ENCODE measurements at regions not wholly inside any gene's neighbourhood (a gene's known extent, or its start where the extent isn't known, plus 50 kb on each side); places are given as distances from the start of the nearest gene placed in this dataset.
"Not testable (repeated sequence)": the region's sequence is repeated elsewhere in the genome, so short reads cannot be mapped to it uniquely, and the experiment has no call there.

DNA sequence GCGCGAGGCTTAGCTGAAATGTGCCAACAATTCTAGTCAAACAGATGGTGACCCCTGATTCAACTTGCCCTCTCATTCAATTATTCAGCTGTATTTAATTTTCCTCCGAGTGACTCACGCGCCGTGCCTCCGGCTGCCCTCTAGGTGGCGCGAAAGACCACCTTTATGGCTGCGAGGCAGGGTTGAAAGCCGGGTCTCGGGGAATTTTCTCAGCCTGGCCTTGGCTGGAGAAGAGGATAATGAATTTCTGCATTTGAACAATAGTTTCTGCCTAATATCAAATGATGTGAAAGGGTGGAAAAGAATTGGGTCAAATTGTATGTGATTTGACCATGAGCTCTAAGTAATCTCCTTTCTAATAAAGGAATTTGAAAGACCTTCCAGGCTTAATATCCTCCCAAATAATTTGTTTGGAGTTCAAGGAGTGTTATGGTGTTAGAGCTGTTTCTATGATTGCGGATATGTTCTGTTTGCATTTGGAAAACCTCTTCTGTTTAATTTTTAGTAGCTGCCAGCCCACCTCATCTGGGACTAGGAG, 310.9 kb downstream of the ZNF536 start:
- peak; percentile 14 for DNase-seq (ENCODE audit: low read depth in 2 of 2)

DNA sequence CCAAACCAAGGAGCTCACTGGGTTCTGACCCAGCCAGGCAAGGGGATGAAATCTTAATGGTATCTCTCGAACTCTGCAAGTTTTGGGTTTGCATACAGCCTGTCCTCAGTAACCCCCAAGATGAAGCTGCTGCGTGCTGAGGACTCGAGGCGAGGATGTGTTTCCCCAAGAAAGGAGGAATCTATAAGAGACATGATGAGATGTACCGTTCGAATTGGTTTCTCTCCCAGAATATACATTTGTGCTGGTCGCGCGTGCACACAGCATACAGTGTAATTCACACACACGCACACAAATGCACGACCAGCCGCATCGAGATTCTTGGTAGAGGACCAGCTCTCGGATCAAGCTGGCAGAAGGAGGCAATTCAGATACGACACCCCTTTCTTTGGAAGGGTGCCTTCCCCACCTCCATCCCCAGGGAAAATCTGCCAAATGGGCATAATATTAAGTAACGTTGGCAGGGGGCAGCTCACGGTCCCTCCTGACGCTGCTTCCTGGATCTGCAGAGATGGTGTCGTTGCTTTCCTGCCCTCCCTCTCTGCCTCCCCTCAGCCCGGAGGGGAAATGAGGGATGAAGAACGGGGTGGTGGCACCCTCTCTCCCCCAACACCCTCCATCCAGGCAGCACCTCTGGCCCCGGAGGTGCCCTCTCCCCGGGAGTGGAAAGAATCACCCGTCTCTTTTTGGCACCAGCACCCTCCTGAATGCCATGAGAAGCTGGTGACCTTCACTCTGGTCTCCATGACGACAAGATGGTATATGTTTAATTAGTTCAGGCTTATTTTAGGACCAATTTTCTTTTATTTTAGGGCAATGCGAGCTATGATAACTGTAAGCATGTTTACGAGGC, 310.2 kb downstream of the ZNF536 start:
- DNase-seq (ENCODE audit: low read depth in 2 of 2), result no peak

DNA sequence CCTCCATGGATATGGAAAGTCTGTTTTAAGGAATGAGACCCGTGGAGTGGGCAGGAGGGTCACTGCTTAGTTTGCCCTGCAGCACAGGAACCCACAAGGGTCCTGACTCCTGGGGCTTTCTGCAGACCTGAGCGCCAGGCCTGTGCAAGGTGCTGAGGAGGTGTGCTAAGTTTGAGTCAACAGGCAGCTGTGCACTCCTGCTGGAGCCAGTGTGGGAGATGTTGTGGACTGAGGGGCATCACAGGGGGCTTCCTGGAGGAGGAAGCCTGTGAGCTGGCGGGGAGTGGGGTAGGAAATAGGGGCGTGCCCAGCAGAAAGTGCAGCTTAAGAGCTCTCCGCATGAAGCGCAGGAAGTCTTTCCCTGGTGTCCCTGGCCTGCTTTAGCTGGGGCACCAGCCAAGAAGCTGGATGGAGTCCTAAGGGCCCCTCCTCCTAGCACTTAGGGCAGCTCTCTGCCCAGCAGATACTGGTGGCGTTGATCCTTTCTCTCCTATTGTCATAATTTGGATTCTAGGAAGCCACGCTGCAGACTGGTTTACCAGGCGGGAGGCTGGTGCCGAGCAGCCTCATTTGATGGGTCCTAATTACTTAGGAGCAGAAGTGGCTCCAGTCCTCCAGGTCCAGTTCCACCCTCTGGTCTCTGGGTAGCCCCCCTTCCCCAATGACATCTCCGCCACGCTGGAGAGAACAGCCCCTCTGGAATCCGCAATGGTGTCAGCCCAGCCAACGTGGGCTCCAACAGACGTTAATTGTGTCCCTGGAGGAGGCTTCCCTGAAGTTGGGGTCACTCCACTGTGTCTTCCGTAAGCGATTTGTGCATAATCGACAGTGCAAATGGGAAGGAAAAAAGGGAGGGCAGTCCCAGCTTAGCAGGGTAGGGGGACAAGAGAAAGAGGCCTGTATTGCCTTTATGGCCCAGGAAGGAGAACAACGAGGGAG, 309.2 kb downstream of the ZNF536 start:
- no peak for DNase-seq (ENCODE audit: low read depth in 2 of 2)

DNA sequence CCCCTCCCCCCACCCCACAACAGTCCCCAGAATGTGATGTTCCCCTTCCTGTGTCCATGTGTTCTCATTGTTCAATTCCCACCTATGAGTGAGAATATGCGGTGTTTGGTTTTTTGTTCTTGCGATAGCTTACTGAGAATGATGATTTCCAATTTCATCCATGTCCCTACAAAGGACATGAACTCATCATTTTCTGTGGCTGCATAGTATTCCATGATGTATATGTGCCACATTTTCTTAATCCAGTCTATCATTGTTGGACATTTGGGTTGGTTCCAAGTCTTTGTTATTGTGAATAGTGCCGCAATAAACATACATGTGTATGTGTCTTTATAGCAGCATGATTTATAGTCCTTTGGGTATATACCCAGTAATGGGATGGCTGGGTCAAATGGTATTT, 308.2 kb downstream of the ZNF536 start:
- not testable (repeated sequence) for DNase-seq (ENCODE audit: low read depth in 2 of 2)

GRCh38 chr19:30679789-30680188, 307.6 kb downstream of the ZNF536 start:
- no peak for DNase-seq (ENCODE audit: low read depth in 2 of 2)

DNA sequence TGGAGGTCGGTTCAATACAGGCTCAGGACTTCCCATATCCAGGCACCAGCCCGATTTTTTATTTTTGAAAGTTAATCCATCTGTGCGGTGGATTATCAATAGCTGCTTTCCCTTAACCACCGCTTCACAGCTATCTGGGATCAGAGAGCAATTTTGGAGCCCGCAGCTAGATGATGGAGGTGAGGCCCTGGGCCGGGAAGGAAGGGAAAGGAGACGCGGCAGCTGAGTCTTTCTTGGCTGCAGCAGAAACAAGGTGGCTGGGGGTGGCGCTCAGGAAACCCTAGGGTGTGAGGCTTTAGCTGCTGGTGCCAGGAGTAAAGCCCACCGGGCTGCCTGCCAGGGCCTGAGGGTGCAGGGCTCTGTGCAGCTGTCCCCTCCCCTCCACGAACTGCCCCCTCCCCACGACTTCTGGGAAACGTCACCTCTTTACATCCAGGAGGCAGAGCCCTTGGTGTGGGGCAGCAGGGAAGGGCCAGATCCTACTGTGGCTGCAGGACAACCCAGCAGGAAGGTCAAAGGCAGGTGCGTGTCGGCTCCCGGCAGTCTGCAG, 307.0 kb downstream of the ZNF536 start:
- DNase-seq (ENCODE audit: low read depth in 2 of 2), result no peak

DNA sequence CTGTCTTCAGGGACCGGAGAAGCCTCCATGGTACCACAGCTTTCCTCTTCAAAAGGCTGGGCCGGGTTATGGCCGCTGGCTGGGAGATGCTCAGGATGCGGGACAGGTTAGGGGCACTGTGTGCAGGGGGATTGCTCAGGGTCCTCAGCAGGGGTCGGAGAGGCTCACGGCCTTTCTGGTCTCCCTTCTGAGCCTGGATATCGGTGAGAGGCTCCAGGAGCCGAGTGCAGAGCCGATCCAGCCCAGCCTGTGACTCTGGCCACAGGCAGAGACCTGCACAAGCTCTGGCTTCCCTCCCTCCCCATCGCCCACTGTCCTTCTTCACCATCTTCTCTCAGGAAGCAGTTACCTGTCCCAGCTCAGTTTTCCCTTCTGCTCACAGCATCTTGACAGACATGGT, 306.0 kb downstream of the ZNF536 start:
- no peak for DNase-seq (ENCODE audit: low read depth in 2 of 2)

GRCh38 chr19:30677702-30678101, 305.5 kb downstream of the ZNF536 start:
- no peak for DNase-seq (ENCODE audit: low read depth in 2 of 2)

DNA sequence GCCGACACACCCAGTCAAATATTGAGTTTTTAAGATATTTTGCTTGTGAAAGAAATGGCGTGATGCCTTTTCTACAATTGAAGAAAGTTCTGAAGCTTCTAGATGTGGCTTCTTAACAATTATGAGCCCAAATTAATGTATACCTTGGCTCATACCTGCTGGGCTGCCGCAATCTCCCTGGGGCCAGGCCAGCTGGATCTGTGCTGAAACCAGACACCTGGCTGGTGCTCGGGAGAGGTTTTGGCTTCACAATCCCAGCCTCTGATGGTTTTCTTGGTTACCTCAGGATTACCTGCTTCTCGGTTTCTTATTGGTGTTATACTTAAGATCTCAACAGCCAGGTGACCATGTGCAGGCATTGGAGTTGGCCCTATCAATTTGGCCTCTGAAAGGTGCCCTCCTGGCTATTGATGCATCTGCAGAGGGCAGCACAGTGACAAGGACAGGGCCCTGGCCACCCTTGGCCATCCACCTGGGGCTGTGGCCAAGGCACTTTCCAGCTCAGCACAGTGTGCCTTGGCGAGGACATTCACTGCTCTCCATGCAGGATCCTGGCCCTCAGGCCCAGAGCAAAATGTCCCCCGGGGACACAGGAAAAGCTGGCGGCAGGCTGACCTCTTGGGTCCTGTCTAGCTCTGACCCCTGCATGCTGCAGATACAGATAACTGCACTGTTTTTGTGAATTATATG, 305.0 kb downstream of the ZNF536 start:
- no peak for DNase-seq (ENCODE audit: low read depth in 2 of 2)

DNA sequence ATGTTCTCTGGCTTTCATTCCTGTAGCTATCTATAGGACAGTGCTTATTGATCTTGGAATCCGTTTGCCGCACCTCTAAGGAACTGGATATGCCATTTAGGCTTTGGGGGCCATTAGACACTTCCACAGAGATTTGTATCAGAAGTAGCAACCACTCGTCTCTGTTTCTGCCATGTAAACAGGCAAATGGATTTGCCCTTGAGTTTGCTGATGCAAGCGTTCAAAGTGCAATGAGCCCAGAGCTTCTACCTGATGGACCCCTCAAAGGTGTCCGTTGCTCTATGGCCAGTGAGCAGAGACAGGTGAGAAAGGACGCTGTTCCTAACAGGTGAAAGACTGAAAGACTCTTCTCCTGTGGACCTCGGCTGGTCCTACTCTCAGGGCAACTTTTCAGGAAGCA, 302.9 kb downstream of the ZNF536 start:
- DNase-seq (ENCODE audit: low read depth in 2 of 2), result no peak

DNA sequence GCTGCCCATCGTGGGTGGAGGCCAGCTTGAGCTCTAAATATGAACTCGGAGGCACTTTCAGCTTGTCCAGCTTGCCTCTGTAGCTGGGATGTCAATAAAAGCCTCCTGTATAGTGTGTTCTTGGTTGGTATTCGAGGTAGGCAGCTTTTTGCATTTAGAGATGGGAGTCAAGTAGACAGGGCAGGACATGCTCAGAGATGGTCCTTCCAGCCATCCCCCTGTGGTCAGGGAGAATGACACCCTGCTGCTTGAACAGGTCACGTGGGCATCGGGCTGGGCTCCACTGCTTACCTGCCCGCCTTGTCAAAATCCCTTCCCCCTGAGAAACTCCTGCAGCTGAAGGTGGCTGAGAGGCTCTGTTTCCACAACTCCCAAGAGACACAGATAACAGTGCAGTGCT, 302.5 kb downstream of the ZNF536 start:
- no peak for DNase-seq (ENCODE audit: low read depth in 2 of 2)

GRCh38 chr19:30673336-30673735, 301.2 kb downstream of the ZNF536 start:
- DNase-seq (ENCODE audit: low read depth in 2 of 2), result no peak

- DNase-seq (ENCODE audit: low read depth in 2 of 2), result no peak
Measured at GRCh38 chr19:30672926-30673325, 300.7 kb downstream of the ZNF536 start.

GRCh38 chr19:30671622-30672051, 299.5 kb downstream of the ZNF536 start:
- DNase-seq (ENCODE audit: low read depth in 2 of 2), result no peak

GRCh38 chr19:30671367-30671619, 299.1 kb downstream of the ZNF536 start:
- no peak for DNase-seq (ENCODE audit: low read depth in 2 of 2)

GRCh38 chr19:30670562-30671366, 298.6 kb downstream of the ZNF536 start:
- DNase-seq (ENCODE audit: low read depth in 2 of 2), result no peak

DNA sequence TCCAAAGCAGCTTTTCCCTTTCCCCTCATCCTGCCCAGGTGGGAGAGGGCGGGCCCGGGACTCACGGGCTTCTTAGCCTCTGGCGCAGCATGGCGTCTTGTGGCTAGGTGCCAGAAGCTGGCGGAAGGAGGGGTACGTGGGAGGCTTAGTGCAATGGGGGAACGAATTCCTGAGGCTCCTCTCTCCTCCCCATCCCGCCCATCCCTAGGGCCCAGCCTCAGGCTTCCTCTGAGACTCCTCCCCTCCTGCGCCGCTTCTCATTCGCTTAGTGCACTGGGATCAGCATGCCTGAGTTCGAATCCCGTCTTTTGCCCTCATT, 297.8 kb downstream of the ZNF536 start:
- DNase-seq (ENCODE audit: low read depth in 2 of 2), result no peak

DNA sequence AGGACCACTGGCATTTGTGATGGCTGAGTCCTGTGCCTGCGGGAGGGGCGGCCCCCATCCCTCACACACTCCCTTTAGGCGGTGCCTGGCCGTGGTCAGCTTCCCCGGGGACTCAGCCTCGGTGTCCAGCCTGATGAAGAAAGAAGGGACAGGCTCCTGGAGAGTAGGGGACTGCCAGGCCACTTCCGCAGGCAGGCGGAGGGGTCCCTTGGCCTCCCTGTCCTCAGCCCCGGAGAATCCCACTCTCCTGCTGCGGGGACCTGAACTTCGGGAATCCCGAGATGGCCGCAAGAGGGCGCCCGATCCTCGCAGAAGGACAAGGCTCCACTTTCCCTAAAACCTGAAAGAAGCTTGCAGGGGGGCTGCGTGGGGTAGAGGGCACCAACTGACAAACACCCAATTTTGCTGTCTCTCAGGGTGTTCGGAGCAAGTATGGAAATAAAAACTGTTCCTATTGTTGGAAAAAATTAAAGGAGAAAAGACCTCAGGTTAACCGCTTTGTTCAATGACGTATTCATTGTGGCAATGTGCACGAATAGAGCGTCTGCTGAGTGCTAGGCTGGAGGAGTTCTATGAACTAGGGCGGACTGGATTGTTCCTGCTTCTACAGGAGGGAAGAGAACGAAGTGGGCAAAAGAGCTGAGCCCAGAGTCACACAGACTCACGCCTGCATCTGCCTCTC, 297.3 kb downstream of the ZNF536 start:
- peak in 1 of 2 donors; percentile 10 for DNase-seq (ENCODE audit: low read depth in 2 of 2)

DNA sequence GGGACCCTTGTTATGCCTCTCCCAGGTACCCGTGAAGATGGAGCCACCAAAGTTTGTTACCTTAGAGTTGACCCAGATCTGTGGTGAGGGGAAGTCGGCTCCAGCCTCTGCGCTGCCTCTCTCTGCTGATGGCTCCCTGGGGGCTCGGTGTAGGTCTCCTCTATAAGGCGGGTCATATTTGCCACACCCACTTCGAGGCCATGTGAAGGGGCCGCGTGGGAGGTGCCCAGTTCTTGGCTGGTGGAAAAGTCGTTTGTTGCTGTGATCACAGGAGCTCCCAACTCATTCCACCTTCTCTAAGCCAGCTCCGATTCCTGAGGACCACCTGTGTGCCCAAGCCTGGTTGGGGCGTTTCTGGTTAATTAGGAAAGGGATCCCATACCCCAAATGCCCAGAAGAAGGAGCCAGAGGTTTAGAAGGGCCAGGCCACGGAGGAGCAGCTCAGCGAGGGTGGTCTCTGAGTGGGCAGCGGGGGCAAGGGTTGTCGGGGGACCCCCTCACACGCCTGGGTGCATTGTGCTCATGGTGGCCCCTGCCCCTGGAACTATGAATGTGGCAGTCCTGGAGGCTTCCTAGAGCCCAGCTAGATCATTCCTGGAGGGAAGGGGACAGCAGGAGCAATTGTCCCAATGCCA, 296.5 kb downstream of the ZNF536 start:
- DNase-seq (ENCODE audit: low read depth in 2 of 2), result no peak

DNA sequence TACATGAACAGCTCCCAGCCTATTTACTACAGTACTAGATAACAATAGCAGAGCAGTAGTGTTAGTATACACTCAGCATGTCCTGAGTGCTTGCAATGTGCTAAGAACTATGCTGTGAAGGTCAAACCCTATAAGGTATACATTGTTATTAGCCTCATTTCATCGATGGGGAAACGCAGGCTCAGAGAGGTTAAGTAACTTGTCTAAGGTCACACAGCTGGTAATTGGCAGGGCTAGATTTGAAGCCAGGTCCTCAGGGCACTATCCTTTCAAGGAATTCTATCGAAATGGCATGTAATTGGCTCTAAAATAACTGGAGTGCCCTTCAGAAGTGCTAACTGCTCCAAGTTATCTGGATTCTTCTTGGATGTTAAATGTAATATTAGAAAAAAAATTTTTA, 295.6 kb downstream of the ZNF536 start:
- no peak for DNase-seq (ENCODE audit: low read depth in 2 of 2)

All from stimulated activated CD8-positive, alpha-beta memory T cell treated with anti-CD3 and anti-CD28 coated beads, Interleukin-15, amount 100 ng/mL, for 48 hours (primary cell).